Mesendoderm (in vitro differentiated cells): ENCODE measurements at regions not wholly inside any gene's neighbourhood (a gene's known extent, or its start where the extent isn't known, plus 50 kb on each side); places are given as distances from the start of the nearest gene placed in this dataset.

Source experiments
- DNase-seq: peaks from one replicate; pipeline ENCODE4 v3.0.0; 2013
- H2AK5ac ChIP-seq: 2 replicates; pipeline ENCODE4 v1.6.1; 2013; ENCODE audit warnings: low read length, inconsistent platforms
- H2BK120ac ChIP-seq: 2 replicates; pipeline ENCODE4 v1.6.1; 2013; ENCODE audit warnings: low read depth, mild to moderate bottlenecking, low read length, moderate library complexity, mixed read lengths
- H2BK15ac ChIP-seq: replicated peaks from 2 replicates; pipeline ENCODE4 v1.6.1; 2013; ENCODE audit warnings: low read depth, mild to moderate bottlenecking, moderate library complexity
- H2BK5ac ChIP-seq: 2 replicates; pipeline ENCODE4 v1.6.1; 2013; ENCODE audit warnings: low read length, inconsistent platforms
- H3K18ac ChIP-seq: 2 replicates; pipeline ENCODE4 v1.6.1; 2013; ENCODE audit warnings: mild to moderate bottlenecking, low read length, mixed read lengths
- H3K23ac ChIP-seq: one replicate; pipeline ENCODE4 v1.6.1; 2013; ENCODE audit warnings: low read length
- H3K27ac ChIP-seq: 2 replicates; pipeline ENCODE4 v1.5.1; 2013; ENCODE audit warnings: low read depth, mild to moderate bottlenecking, inconsistent platforms, low read length, moderate library complexity
- H3K27me3 ChIP-seq: 2 replicates; pipeline ENCODE4 v1.6.1; 2013; ENCODE audit warnings: low read length, control low read depth, mild to moderate bottlenecking, inconsistent platforms; ENCODE audit not compliant: insufficient read depth, poor library complexity
- H3K36me3 ChIP-seq: 2 replicates; pipeline ENCODE4 v1.6.1; 2013; ENCODE audit warnings: low read length, inconsistent platforms; ENCODE audit not compliant: control insufficient read depth, insufficient read depth
- H3K4ac ChIP-seq: one replicate; pipeline ENCODE4 v1.6.1; 2013; ENCODE audit warnings: low read depth, mild to moderate bottlenecking, low read length, moderate library complexity
- H3K4me1 ChIP-seq: 2 replicates; pipeline ENCODE4 v1.6.1; 2013; ENCODE audit warnings: low read depth, low read length, inconsistent platforms; ENCODE audit not compliant: control insufficient read depth
- H3K4me2 ChIP-seq: 2 replicates; pipeline ENCODE4 v1.6.1; 2013; ENCODE audit warnings: low read length
- H3K4me3 ChIP-seq: 2 replicates; pipeline ENCODE4 v1.5.1; 2013; ENCODE audit warnings: mild to moderate bottlenecking, low read length
- H3K56ac ChIP-seq: one replicate; pipeline ENCODE4 v1.6.1; 2013; ENCODE audit warnings: low read length
- H3K79me1 ChIP-seq: 2 replicates; pipeline ENCODE4 v1.6.1; 2013; ENCODE audit warnings: low read length, inconsistent platforms
- H3K79me2 ChIP-seq: 2 replicates; pipeline ENCODE4 v1.6.1; 2013; ENCODE audit warnings: mild to moderate bottlenecking, low read length; ENCODE audit not compliant: control insufficient read depth, insufficient read depth
- H3K9ac ChIP-seq: 2 replicates; pipeline ENCODE4 v1.6.1; 2013; ENCODE audit warnings: low read length, inconsistent platforms
- H4K5ac ChIP-seq: one replicate; pipeline ENCODE4 v1.6.1; 2013; ENCODE audit warnings: low read length
- H4K8ac ChIP-seq: one replicate; pipeline ENCODE4 v1.6.1; 2013; ENCODE audit warnings: low read depth, mild to moderate bottlenecking, control low read depth, low read length, moderate library complexity
- WGBS: extraction: QIAGEN DNeasy Blood & Tissue Kit; methylation state at CpG from one replicate; pipeline ENCODE4 v1.1.7; 2013; ENCODE audit warnings: low lambda C conversion rate, missing lambda C conversion rate; ENCODE audit not compliant: insufficient coverage; ENCODE audit errors: extremely low coverage; 5-methylcytosine and 5-hydroxymethylcytosine counted together

- WGBS = no CpG with 5 or more reads among the region's 20 CpGs
- H3K4me1 ChIP-seq = no peaks in the 10 kb centered on the region
Observed at GRCh38 chr3:127088511-127089351, 104.2 kb upstream of the PRR23E start.

GRCh38 chr3:127089486-127090145, 103.3 kb upstream of the PRR23E start:
- no peak overlapping the region for H3K18ac ChIP-seq
- no peak overlapping the region for H3K23ac ChIP-seq
- no peak for DNase-seq
- no peak overlapping the region for H4K5ac ChIP-seq
- no peak overlapping the region for H2BK120ac ChIP-seq
- no peak overlapping the region for H3K27ac ChIP-seq
- no peak overlapping the region for H2BK5ac ChIP-seq
- no CpG with 5 or more reads among the region's 7 CpGs for WGBS
- H3K36me3 ChIP-seq = no peaks in the 10 kb centered on the region
- no peaks in the 10 kb centered on the region for H3K27me3 ChIP-seq
- H2BK15ac ChIP-seq = no peak overlapping the region
- no peak overlapping the region for H3K9ac ChIP-seq
- no peak overlapping the region for H2AK5ac ChIP-seq
- no peaks in the 10 kb centered on the region for H3K4me1 ChIP-seq
- H4K8ac ChIP-seq = no peak overlapping the region
- no peak overlapping the region for H3K4ac ChIP-seq
- H3K4me3 ChIP-seq = no peak overlapping the region
- no peak overlapping the region for H3K56ac ChIP-seq
- H3K79me2 ChIP-seq = no peaks in the 10 kb centered on the region
- H3K4me2 ChIP-seq = no peak overlapping the region
- H3K79me1 ChIP-seq = no peaks in the 10 kb centered on the region

More at GRCh38 chr3:127088511-127089351, 104.2 kb upstream of the PRR23E start:
- Histone ChIP-seq H2BK5ac (no peak overlapping the region), H2AK5ac (no peak overlapping the region), H3K27me3 (no peaks in the 10 kb centered on the region), H3K9ac (no peak overlapping the region), H3K79me1 (no peaks in the 10 kb centered on the region), H2BK15ac (no peak overlapping the region), H3K27ac (no peak overlapping the region), H3K79me2 (no peaks in the 10 kb centered on the region), H3K56ac (peak overlapping the region; percentile 37), H3K4ac (no peak overlapping the region), H2BK120ac (no peak overlapping the region), H4K5ac (no peak overlapping the region), H4K8ac (no peak overlapping the region), H3K36me3 (no peaks in the 10 kb centered on the region), H3K18ac (no peak overlapping the region), H3K4me2 (no peak overlapping the region), H3K23ac (no peak overlapping the region), H3K4me3 (no peak overlapping the region)
- DNase-seq = peak; percentile 72

GRCh38 chr3:127090218-127091160, 102.4 kb upstream of the PRR23E start:
- WGBS = no CpG with 5 or more reads among the region's 14 CpGs
- H3K23ac ChIP-seq = no peak overlapping the region
- no peak overlapping the region for H2AK5ac ChIP-seq
- no peak overlapping the region for H4K8ac ChIP-seq
- H3K79me2 ChIP-seq = no peaks in the 10 kb centered on the region
- H2BK120ac ChIP-seq = no peak overlapping the region
- H3K27me3 ChIP-seq = no peaks in the 10 kb centered on the region
- H3K4ac ChIP-seq = no peak overlapping the region
- no peak overlapping the region for H2BK5ac ChIP-seq
- no peak for DNase-seq
- no peak overlapping the region for H4K5ac ChIP-seq
- no peak overlapping the region for H3K56ac ChIP-seq
- no peak overlapping the region for H3K4me3 ChIP-seq
- no peak overlapping the region for H3K4me2 ChIP-seq
- H3K18ac ChIP-seq = no peak overlapping the region
- no peak overlapping the region for H3K9ac ChIP-seq
- no peaks in the 10 kb centered on the region for H3K79me1 ChIP-seq
- no peak overlapping the region for H2BK15ac ChIP-seq
- H3K4me1 ChIP-seq = no peaks in the 10 kb centered on the region
- H3K36me3 ChIP-seq = no peaks in the 10 kb centered on the region
- no peak overlapping the region for H3K27ac ChIP-seq

GRCh38 chr3:127091376-127091775, 101.6 kb upstream of the PRR23E start:
- H4K8ac ChIP-seq = no peak overlapping the region
- H2BK5ac ChIP-seq = no peak overlapping the region
- no peaks in the 10 kb centered on the region for H3K4me1 ChIP-seq
- H3K4me3 ChIP-seq = no peak overlapping the region
- DNase-seq = no peak
- H2BK15ac ChIP-seq = no peak overlapping the region
- no peaks in the 10 kb centered on the region for H3K79me1 ChIP-seq
- no peak overlapping the region for H3K9ac ChIP-seq
- H3K56ac ChIP-seq = no peak overlapping the region
- H3K36me3 ChIP-seq = no peaks in the 10 kb centered on the region
- H3K23ac ChIP-seq = no peak overlapping the region
- H2AK5ac ChIP-seq = no peak overlapping the region
- H2BK120ac ChIP-seq = no peak overlapping the region
- H3K4ac ChIP-seq = no peak overlapping the region
- no peaks in the 10 kb centered on the region for H3K27me3 ChIP-seq
- WGBS = no CpG with 5 or more reads among the region's 8 CpGs
- no peak overlapping the region for H4K5ac ChIP-seq
- no peak overlapping the region for H3K18ac ChIP-seq
- H3K79me2 ChIP-seq = no peaks in the 10 kb centered on the region
- H3K27ac ChIP-seq = no peak overlapping the region
- H3K4me2 ChIP-seq = no peak overlapping the region

- H3K18ac ChIP-seq = no peak overlapping the region
- H3K79me2 ChIP-seq = no peaks in the 10 kb centered on the region
- H2BK5ac ChIP-seq = no peak overlapping the region
- no peak overlapping the region for H3K4me3 ChIP-seq
- no peak overlapping the region for H4K5ac ChIP-seq
- H3K4me2 ChIP-seq = no peak overlapping the region
- H3K27ac ChIP-seq = no peak overlapping the region
- DNase-seq = no peak
- H3K4ac ChIP-seq = no peak overlapping the region
- H3K56ac ChIP-seq = no peak overlapping the region
- no peaks in the 10 kb centered on the region for H3K36me3 ChIP-seq
- no CpG with 5 or more reads among the region's 4 CpGs for WGBS
- no peak overlapping the region for H2AK5ac ChIP-seq
- no peak overlapping the region for H3K23ac ChIP-seq
- no peak overlapping the region for H4K8ac ChIP-seq
- no peaks in the 10 kb centered on the region for H3K4me1 ChIP-seq
- no peak overlapping the region for H2BK15ac ChIP-seq
- no peaks in the 10 kb centered on the region for H3K27me3 ChIP-seq
- H2BK120ac ChIP-seq = no peak overlapping the region
- H3K9ac ChIP-seq = no peak overlapping the region
- no peaks in the 10 kb centered on the region for H3K79me1 ChIP-seq
Observed at GRCh38 chr3:127092368-127092767, 100.6 kb upstream of the PRR23E start.
